NCI-H1417 (cell line): ENCODE measurements at regions not wholly inside any gene's neighbourhood (a gene's known extent, or its start where the extent isn't known, plus 50 kb on each side); places are given as distances from the start of the nearest gene placed in this dataset.
A peak's percentile ranks its signal among the peaks of the same experiment; 100 is the strongest.

Experiments used
- DNase-seq, 3 experiments: peaks; one replicate each; lab custom pipeline; 2025; lab: John Stamatoyannopoulos, UW

GRCh38 chr1:37128091-37128490 is 93.8 kb upstream of the GRIK3 start:
- DNase-seq, result no peak

- no peak for DNase-seq
These were observed 96.1 kb upstream of the GRIK3 start for GRCh38 chr1:37130221-37130948.

GRCh38 chr1:37131281-37131680 is 97.0 kb upstream of the GRIK3 start:
- DNase-seq, result no peak

GRCh38 chr1:37133276-37134145 is 99.2 kb upstream of the GRIK3 start:
- DNase-seq, result no peak

GRCh38 chr1:37134599-37134998 is 100.3 kb upstream of the GRIK3 start:
- no peak for DNase-seq

- no peak for DNase-seq
These were observed 100.7 kb upstream of the GRIK3 start for GRCh38 chr1:37135032-37135431.

- no peak for DNase-seq
These were observed 102.7 kb upstream of the GRIK3 start for GRCh38 chr1:37137014-37137413.

GRCh38 chr1:37137601-37138000 is 103.3 kb upstream of the GRIK3 start:
- no peak for DNase-seq

GRCh38 chr1:37143800-37144199 is 109.5 kb upstream of the GRIK3 start:
- no peak for DNase-seq

GRCh38 chr1:37146071-37146470 is 111.8 kb upstream of the GRIK3 start:
- no peak for DNase-seq

- DNase-seq, result peak in 1 of 3 experiments; percentile 10
These were observed 113.1 kb upstream of the GRIK3 start for GRCh38 chr1:37147392-37147831.

GRCh38 chr1:37147906-37148305 is 113.6 kb upstream of the GRIK3 start:
- no peak for DNase-seq

- no peak for DNase-seq
These were observed 114.3 kb upstream of the GRIK3 start for GRCh38 chr1:37148663-37149062.

GRCh38 chr1:37149296-37149695 is 115.0 kb upstream of the GRIK3 start:
- DNase-seq, result no peak

- DNase-seq, result no peak
These were observed 116.7 kb upstream of the GRIK3 start for GRCh38 chr1:37150986-37151385.

GRCh38 chr1:37151789-37152188 is 117.5 kb upstream of the GRIK3 start:
- DNase-seq, result no peak

GRCh38 chr1:37152491-37152890 is 118.2 kb upstream of the GRIK3 start:
- DNase-seq, result no peak

- DNase-seq, result no peak
These were observed 119.1 kb upstream of the GRIK3 start for GRCh38 chr1:37153116-37154100.

- DNase-seq, result no peak
These were observed 122.3 kb upstream of the GRIK3 start for GRCh38 chr1:37156646-37157045.

GRCh38 chr1:37157634-37158033 is 123.3 kb upstream of the GRIK3 start:
- no peak for DNase-seq

- no peak for DNase-seq
These were observed 123.9 kb upstream of the GRIK3 start for GRCh38 chr1:37158113-37158749.

GRCh38 chr1:37159102-37159501 is 124.8 kb upstream of the GRIK3 start:
- no peak for DNase-seq
